Epithelial cell of prostate (primary cell): ENCODE measurements at regions not wholly inside any gene's neighbourhood (a gene's known extent, or its start where the extent isn't known, plus 50 kb on each side); places are given as distances from the start of the nearest gene placed in this dataset.
A peak's percentile ranks its signal among the peaks of the same experiment; 100 is the strongest.

Source experiments
- DNase-seq: peaks from one replicate; pipeline ENCODE4 v3.0.0-alpha.2; 2011; ENCODE audit warnings: low read depth, low spot score
- H3K27ac ChIP-seq: fragments of 450-650 bp; 2 replicates; pipeline ENCODE4 v1.5.1; 2017; ENCODE audit warnings: mild to moderate bottlenecking

DNA sequence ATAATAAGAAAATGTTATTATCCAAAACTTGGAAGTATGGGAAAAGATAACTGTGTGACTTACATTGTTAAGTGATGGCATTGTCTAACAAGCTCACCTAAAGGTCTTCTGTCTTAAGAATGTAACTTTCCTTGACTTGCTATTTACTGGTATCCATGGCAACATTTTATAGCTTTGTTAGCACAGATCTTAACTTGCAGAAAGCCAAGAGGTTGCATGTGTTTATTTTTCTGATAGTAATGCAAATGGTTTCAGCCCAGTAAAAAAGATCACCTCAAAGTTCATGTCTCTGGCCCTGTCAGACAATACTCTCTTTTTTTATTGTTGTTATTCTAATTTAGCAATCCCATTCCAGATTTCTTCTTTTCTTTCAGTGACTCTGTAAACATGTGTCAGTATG, 425.3 kb downstream of the SPRY1 start:
- no peak for DNase-seq
- H3K27ac ChIP-seq = no peak overlapping the region

DNA sequence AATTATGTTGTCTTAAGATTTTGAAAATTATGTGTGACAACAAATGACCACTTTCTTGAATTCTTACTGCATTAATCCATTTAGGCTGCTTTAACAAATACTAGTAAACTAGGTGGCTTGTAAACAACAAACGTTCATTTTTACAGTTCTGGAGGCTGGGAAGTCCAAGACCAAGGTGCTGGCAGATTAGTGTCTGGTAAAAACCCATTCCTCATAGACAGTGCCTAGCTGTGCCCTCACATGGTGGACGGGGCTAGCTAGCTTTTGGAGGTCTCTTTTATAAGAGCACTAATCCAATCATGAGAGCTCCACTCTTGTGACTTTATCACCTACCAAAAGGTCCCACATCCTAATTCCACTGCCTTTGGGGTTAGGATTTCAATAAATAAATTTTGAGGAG, 425.8 kb downstream of the SPRY1 start:
- no peak overlapping the region for H3K27ac ChIP-seq
- DNase-seq = no peak

DNA sequence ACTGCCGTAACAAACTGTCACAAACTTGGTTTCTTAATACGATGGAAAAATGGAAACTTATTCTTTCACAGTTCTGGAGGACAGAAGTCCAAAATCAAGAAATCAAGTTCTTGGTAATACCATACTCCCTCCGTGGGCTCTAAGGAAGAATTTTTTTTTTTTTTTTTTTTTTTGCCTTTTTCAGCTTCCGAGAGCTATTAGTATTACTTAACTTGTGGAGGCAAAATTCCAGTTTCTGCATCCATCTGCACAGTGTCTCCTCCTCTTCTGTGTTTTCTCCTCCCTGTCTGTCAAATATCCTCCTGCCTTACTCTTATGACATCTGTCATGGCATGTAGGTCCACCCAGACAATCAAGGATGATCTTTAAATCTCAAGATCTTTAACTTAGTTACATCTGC, 426.6 kb downstream of the SPRY1 start:
- DNase-seq = no peak
- no peak overlapping the region for H3K27ac ChIP-seq

DNA sequence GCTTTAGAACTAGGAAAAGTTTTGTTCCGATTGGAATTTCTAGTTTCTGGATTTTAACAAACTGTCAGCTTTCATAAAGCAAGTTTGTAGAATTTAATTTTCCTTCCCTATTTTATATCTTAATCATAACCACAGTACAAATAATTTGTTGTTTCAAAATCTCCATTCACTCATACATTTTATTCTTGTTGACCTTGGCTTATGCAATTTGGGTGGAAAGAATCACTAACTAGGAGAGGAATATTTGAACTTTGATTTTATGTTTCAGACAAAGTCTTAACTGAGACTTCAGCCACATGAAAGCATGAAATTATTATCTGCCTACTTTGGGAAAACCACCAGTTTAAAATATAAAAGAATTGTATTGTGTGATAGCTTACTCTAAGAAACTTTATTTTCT, 427.9 kb downstream of the SPRY1 start:
- no peak overlapping the region for H3K27ac ChIP-seq

DNA sequence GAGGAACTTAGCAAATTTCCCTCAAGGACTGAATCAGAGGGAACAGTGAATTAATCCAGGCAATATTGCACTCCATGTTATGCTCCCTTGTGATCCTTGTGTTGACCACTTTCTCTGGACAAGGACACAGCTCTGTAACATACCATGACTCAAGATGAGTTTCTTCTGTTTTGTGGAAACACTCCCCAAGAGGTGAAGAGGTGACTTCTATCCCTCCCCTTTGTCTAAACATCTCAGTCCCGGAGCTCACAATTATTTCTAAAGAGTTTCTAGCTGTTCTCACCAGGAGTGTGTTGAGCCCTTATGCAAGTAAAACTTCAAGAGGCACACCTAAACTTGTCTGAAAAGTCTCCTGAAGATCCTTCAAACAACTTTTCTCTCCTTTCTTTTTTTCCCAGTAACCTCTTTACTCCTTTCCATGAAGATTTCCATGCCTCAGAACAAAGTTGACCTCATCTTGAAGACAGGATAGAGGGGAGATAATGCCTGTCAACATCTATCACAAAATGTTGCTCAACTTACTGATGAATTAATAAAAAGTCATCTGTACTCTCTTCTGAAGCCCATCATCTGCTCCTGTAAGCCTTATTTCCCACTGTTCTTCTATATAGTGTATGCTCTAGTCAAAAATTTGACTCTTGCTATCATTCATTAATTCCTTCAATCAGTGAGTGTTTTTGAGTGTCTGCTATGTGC, 429.1 kb downstream of the SPRY1 start:
- DNase-seq = no peak
- H3K27ac ChIP-seq = no peak overlapping the region

More for the DNA sequence above, 427.9 kb downstream of the SPRY1 start:
- DNase-seq = no peak

DNA sequence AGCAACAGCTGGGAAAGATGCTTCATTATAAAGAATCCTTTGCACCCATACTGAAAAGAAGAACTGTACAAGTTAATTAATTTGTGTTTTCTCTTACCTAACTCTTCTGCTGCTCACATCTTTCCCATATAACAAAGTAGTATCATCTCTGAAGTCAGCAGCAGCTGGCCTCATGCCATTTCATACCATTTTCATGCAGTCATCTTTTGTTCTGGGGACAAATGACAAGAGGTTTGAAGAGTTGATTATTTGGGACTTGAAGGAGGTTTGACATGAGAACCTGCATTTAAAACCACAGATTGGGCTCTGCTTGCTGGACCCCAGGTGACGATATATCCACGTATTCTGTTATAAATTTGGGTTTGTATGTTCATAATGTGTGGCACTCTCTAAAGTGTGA, 430.3 kb downstream of the SPRY1 start:
- H3K27ac ChIP-seq = no peak overlapping the region
- no peak for DNase-seq

DNA sequence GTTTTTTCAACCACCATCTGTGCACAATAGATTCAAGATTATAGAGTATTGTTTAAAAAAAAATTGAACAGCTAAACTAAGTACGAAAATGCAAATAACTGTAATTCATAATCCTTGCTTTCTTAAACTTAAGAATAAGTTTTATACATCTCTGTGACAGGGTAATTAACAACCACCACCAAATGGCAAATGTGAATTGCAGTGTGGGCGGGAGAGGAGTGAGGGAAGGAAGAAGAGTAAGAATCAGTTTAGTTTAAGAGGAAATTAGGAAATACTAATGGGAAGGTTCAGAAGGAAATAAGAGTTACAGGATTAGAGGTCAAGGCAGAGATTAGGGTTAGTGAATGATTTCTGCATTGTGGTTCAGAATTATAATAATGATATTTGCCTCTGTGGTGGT, 430.9 kb downstream of the SPRY1 start:
- no peak overlapping the region for H3K27ac ChIP-seq
- DNase-seq = no peak

DNA sequence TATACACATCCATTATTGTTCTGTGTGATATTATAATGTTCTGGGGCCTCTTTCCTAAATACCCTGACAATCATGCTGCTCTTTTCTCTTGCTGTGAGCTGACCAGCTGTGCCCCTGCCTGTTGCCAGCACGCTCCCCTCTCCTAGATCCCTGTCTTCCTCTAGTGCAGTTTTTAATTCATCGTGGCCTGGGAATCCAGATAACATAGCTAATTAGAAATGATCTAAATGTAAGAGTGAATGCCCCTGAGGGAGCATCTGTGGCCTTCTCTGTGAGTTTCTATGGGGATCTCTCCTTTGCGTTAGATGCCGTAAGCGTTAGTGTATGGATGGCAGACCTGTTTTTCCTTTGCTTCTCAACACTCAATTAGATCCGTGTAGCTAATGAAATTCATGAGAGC, 434.3 kb downstream of the SPRY1 start:
- no peak for DNase-seq
- H3K27ac ChIP-seq = no peak overlapping the region

DNA sequence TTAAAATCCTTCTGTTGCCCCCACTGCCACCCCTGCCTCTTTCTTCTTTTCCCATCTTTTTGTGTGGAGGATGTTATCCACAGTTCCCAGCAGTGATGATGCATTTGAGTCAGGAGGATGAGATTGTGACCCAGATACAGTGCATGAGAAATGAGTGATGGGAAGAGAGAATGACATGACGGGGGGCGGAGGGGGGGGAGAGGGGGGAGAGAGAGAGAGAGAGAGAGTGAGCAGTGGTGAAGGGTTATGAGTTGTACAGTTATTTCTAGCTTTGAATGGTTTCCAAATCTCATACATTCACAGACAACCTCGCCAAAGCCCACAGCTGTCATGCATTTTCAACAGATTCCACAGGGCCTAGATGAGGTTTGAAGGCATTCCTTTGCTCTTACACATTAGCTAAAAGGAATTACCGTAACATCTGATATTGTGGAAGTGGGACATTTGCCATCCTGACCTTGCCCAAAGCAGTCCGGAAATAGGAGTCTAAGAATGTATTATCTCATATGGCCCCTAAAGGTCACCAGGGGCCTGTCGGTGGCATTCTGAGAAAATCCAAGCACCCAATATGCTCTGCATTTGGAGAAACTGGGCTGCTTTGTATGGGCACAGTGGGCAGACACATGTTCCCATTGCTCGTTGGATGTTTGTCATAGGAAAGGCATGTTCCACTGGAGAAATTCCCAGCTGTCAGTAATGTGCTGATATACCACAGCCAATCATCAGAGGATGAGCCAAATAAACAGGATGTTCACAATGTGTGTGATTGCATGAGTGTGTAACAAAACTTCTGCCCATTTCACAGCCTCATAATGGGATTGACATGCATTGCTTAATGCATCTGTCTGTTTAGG, 435.8 kb downstream of the SPRY1 start:
- peak; percentile 62 for DNase-seq

DNA sequence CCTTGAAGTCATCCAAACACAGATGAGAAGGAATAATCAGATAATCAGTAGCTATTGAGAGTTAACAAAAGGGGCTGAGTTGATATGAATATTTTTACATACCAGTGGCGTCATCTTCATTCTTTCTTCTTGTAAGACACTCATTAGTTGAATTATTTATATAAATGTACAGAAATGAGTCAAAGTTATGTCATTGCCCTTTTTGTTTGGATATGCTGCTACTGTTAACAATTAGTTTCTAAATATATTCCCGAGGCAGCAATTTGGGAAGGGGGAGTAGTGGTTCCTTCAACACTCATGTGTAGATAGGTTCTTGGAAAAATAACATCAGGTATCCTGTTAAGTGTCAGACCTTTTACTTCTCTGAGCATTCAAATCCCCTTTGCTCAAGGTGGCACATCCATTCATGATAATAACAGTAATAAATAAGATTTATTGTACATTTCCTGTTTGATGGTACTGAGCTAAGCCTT, 436.6 kb downstream of the SPRY1 start:
- no peak for DNase-seq
- peak overlapping the region; percentile 84 for H3K27ac ChIP-seq

More for the DNA sequence above, 435.8 kb downstream of the SPRY1 start:
- H3K27ac ChIP-seq = peak overlapping the region; percentile 84

DNA sequence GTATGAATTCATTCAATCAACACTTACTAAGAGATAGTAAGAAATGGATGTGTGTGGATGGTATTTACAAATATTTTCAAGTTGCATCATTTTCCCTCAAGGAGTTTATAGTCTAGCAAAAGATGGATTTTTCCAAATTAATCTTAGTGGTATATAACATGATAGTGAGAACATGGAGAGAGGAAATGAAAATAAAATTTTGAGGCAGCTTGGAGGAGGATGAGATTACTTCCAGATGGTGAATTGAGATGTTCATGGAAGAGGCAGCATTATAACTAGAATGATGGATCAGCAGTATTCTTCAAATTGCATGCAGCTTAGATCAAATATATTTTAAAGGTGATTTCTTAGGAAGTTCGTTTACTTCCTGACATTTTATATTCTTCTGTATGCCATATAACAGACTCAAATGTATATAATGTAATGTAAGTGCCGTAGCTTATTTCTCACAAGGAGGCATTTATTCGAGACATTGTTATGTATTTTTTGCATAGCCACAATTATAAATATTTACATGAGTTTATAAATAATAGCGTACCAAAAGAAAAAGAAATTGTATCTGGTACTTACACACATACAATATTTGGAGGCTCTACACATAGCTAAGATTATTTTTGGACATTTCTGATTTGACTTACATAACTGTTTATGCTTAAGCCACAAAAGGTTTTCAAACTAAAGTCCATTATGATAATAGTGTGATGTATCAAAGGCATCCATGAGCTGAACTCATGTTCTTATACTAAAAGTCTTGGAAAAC, 439.4 kb downstream of the SPRY1 start:
- no peak for DNase-seq
- no peak overlapping the region for H3K27ac ChIP-seq

DNA sequence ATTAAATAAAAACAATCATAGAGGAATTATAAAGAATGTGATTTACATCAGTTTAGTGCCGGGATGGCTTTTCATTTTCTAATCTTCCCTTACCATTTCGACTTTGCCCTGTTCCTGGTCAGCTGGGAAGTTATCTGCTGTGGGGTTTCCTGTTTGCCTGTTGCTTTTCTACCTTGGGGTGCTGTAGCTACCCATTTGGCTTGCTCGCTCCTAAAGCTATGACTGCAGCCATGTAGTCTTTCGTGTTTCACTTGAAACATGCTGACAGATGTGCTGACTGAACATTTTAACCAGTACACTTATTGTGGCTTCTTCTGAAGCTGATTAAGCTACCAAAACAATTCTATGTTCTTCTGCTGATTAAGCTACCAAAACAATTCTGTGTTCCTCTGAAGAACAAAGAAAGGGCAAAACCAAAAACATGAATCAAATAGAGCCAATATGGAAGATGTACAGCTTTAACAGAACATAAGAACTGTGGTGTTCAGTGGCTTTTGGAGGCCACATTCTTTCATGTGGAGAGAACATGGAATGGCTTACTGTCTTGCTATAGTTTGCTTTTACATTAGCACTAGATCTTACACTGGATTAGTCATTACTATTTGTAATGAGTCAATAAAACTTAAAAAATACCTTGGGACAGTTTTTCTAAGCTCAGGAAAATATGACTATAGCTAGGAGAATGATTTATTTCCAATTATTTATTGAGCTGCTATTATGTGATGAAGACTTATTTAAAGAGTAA, 440.4 kb downstream of the SPRY1 start:
- H3K27ac ChIP-seq = no peak overlapping the region
- no peak for DNase-seq

DNA sequence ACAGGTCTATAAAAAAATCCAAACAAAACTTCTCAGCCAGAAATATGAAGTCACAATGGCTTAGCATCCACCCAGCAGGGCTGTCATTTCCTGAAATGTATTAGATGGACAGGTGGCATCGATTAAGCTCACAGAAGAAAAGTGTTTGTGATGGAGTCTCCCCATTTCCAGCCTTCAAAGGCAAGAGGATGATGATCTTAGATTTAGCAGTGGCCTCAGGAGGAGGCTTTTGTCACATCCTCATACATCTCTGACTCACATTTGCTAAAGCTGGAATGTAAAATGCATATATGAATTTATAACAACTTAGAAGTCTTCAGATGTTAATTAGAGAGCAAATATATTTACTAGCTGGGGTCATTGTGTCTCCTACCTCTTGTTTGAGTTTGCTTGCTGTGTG, 441.9 kb downstream of the SPRY1 start:
- no peak overlapping the region for H3K27ac ChIP-seq
- DNase-seq = no peak

DNA sequence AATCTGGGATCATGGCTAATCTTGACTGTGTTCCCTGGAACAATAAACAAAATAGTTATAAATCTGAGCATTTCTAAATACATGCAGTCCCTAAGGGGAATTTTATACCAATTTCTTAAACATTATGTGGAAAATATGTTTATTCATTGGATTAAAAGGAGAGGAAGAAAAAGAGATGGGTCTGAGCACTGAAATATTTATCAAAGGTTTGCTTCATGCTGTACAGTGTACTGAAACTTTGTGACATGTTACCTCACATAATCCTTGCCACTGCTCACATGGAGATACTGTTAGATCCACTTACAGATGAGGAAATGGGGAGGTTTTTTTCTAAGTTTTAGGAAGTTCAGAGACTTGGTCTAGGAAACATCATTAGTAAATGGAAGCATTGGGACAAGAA, 443.6 kb downstream of the SPRY1 start:
- no peak overlapping the region for H3K27ac ChIP-seq
- DNase-seq = no peak

DNA sequence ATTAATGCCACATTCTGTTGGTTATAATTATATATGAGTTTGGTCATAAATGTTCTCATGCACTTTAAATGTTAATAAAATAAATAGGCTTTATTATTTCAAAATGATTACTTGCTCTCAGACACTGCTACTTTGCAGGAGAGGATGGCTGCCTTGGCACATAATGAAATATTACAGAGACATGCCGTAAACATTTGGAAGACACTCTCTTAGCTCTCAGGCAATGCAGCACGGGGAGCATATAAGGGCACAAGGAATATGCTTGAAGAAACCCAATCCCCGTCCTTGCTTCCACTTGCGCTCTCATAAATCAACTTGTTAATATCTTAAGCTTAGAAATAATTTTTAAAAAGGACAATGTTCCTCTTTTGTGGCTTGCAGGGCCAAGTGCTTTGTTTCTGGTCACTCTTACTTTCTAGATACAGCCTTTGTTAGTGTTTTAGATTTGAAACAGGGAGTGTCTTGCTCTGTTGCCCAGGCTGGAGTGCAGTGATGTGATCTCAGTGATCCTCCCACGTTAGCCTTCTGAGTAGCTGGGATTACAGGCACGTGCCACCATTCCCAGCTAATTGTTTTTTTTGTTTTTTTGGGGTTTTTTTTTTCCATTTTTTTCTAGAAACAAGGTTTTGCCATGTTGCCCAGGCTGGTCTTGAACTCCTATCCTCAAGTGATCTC, 445.0 kb downstream of the SPRY1 start:
- DNase-seq = no peak
- no peak overlapping the region for H3K27ac ChIP-seq

DNA sequence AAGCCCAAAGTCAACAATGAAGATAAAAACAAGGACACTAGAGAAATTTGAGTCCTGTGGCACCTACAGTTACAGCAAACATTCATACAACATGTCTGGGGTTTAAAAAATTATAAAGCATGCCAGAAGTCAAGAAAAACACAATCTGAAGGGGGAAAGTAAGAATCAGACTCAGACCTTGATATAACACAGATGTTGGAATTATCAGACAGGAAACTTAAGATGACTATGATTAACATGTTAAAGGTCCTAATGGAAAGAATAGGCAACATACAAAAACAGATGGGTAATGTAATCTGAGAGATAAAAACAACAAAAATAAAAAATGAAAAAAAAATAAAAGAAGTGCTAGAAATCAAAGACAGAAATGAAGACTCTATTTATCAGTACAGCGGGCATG, 446.5 kb downstream of the SPRY1 start:
- no peak overlapping the region for H3K27ac ChIP-seq
- DNase-seq = no peak

DNA sequence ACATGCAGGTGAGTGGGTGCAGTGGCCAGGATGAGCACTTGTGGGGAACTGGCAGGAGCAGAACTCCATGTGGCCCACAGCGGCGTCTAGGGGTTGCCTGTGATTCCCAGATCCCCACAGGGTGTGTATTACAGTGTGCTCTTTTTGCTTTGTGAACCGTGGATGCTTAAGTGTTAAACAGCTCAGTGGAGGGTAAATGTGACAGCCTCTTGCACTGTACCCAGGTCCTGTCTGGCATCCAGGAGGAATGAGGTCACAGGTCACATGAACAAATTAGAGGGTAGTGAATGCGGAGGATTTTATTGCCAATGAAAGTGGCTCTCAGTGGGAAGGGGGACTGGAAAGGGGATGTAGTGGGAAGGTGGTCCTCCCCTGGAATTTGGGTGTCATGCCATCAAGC, 447.8 kb downstream of the SPRY1 start:
- no peak overlapping the region for H3K27ac ChIP-seq
- no peak for DNase-seq

DNA sequence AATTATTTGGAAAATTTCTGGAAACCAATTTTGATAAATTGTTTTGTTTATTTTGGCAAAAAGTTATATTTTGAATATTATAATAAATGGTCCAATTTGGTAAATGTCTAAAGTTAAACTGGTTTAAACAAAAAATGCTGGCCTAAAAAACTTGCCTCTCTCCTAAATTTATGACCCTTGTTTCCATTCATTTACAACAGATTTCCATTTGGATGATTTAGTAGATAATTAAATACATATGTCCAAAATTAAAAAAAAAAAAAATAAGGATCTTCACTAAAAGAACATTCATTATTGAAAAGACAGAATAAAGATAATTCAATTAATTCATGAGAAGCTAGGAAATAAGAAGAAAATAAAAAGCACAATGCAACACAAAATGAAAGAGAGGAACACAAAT, 449.5 kb downstream of the SPRY1 start:
- no peak overlapping the region for H3K27ac ChIP-seq
- DNase-seq = no peak

DNA sequence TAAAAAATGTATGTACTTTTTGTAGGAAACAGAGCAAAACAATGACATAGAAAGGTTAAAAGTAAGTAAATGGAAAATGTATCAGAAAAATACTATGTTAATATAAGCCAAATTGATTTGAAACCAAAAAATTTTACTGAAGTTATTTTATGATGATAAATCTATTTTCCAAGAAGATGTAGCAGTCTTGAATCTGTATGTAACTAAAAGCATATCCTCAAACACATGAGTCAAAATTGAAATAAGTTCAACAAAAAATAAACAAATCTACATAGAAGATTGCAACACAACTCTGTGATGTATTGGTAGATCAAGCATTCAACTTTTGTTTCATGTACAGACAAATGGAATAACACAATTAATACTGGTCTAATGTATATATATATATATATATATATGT, 450.0 kb downstream of the SPRY1 start:
- H3K27ac ChIP-seq = no peak overlapping the region
- DNase-seq = no peak

DNA sequence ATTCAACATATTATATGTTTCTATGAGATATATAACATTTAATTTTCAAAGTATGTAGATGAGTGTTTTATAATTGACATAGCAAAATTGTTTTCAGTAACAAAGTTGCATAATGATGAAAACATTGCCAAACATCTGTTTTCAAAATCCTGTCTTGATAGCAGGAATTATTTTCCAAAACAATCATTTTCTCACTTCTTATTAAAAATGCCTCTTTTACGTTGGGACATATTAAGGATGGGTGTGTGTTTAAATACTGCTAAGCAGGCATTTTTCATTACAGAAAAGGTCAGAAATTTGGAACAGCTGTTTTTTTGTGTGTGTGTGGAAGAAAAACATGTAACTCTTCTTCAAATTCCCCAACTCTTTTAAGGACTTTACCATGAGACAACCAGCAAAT, 452.0 kb downstream of the SPRY1 start:
- H3K27ac ChIP-seq = no peak overlapping the region
- no peak for DNase-seq
